Duodenal mucosa (tissue), 2 donors: ENCODE measurements at regions not wholly inside any gene's neighbourhood (a gene's known extent, or its start where the extent isn't known, plus 50 kb on each side); places are given as distances from the start of the nearest gene placed in this dataset.
"Not testable (repeated sequence)": the region's sequence is repeated elsewhere in the genome, so short reads cannot be mapped to it uniquely, and the experiment has no call there.

Source experiments
- H3K27ac ChIP-seq: one replicate; pipeline ENCODE4 v1.7.0; 2013; ENCODE audit warnings: low read depth, low read length
- H3K27me3 ChIP-seq, 2 donors: one replicate each; pipeline ENCODE4 v1.7.0; 2013; ENCODE audit warnings: low read length in 2 of 2, control low read depth in 1 of 2; ENCODE audit not compliant: insufficient read depth in 2 of 2, control insufficient read depth in 1 of 2
- H3K36me3 ChIP-seq, 2 donors: one replicate each; pipeline ENCODE4 v1.7.0; 2013; ENCODE audit warnings: low read length in 2 of 2, control low read depth in 1 of 2; ENCODE audit not compliant: insufficient read depth in 2 of 2, control insufficient read depth in 1 of 2
- H3K4me1 ChIP-seq, 2 donors: one replicate each; pipeline ENCODE4 v1.7.0; 2013; ENCODE audit warnings: low read length in 2 of 2, control low read depth in 1 of 2; ENCODE audit not compliant: insufficient read depth in 2 of 2, control insufficient read depth in 1 of 2
- H3K4me3 ChIP-seq, 2 donors: one replicate each; pipeline ENCODE4 v1.7.0; 2013; ENCODE audit warnings: low read length in 2 of 2, low read depth in 1 of 2
- H3K9ac ChIP-seq, 2 donors: one replicate each; pipeline ENCODE4 v1.7.0; 2013; ENCODE audit warnings: low read length in 2 of 2, low read depth in 1 of 2
- H3K9me3 ChIP-seq, 2 donors: one replicate each; pipeline ENCODE4 v1.7.0; 2013; ENCODE audit warnings: low read length in 2 of 2, control low read depth in 1 of 2; ENCODE audit not compliant: control insufficient read depth in 1 of 2

GRCh38 chr6:94902974-94903628, 674.2 kb upstream of the MANEA start:
- H3K9me3 ChIP-seq = no peaks in the 10 kb centered on the region
- no peaks in the 10 kb centered on the region for H3K4me1 ChIP-seq
- H3K27me3 ChIP-seq = no peaks in the 10 kb centered on the region
- H3K27ac ChIP-seq = no peak overlapping the region
- no peak overlapping the region for H3K9ac ChIP-seq
- no peak overlapping the region for H3K4me3 ChIP-seq
- H3K36me3 ChIP-seq = no peaks in the 10 kb centered on the region

- Histone ChIP-seq H3K9me3 (no peaks in the 10 kb centered on the region), H3K4me3 (no peak overlapping the region), H3K4me1 (no peaks in the 10 kb centered on the region), H3K9ac (no peak overlapping the region), H3K36me3 (no peaks in the 10 kb centered on the region), H3K27ac (no peak overlapping the region), H3K27me3 (no peaks in the 10 kb centered on the region)
Observed at GRCh38 chr6:94899191-94899590, 678.1 kb upstream of the MANEA start.

GRCh38 chr6:94894300-94894699, 683.0 kb upstream of the MANEA start:
- H3K36me3 ChIP-seq = no peaks in the 10 kb centered on the region
- no peaks in the 10 kb centered on the region for H3K9me3 ChIP-seq
- no peak overlapping the region for H3K9ac ChIP-seq
- no peaks in the 10 kb centered on the region for H3K27me3 ChIP-seq
- H3K4me1 ChIP-seq = no peaks in the 10 kb centered on the region
- no peak overlapping the region for H3K27ac ChIP-seq
- H3K4me3 ChIP-seq = no peak overlapping the region

- Histone ChIP-seq H3K36me3 (no peaks in the 10 kb centered on the region), H3K4me3 (no peak overlapping the region), H3K9me3 (no peaks in the 10 kb centered on the region), H3K27me3 (no peaks in the 10 kb centered on the region), H3K9ac (no peak overlapping the region), H3K4me1 (no peaks in the 10 kb centered on the region), H3K27ac (no peak overlapping the region)
Observed at GRCh38 chr6:94893327-94893726, 684.0 kb upstream of the MANEA start.

GRCh38 chr6:94873819-94874218, 703.5 kb upstream of the MANEA start:
- H3K4me3 ChIP-seq, H3K27ac ChIP-seq, H3K9ac ChIP-seq, H3K9me3 ChIP-seq, H3K27me3 ChIP-seq, H3K36me3 ChIP-seq, H3K4me1 ChIP-seq: not testable (repeated sequence)

GRCh38 chr6:94862112-94862511, 715.2 kb upstream of the MANEA start:
- H3K4me1 ChIP-seq = no peaks in the 10 kb centered on the region
- no peaks in the 10 kb centered on the region for H3K36me3 ChIP-seq
- H3K4me3 ChIP-seq = no peak overlapping the region
- H3K27me3 ChIP-seq = no peaks in the 10 kb centered on the region
- H3K9ac ChIP-seq = no peak overlapping the region
- no peak overlapping the region for H3K27ac ChIP-seq
- no peaks in the 10 kb centered on the region for H3K9me3 ChIP-seq

GRCh38 chr6:94859924-94860323, 717.4 kb upstream of the MANEA start:
- Histone ChIP-seq H3K36me3 (no peaks in the 10 kb centered on the region), H3K4me1 (no peaks in the 10 kb centered on the region), H3K9me3 (no peaks in the 10 kb centered on the region), H3K9ac (no peak overlapping the region), H3K27ac (no peak overlapping the region), H3K27me3 (no peaks in the 10 kb centered on the region), H3K4me3 (no peak overlapping the region)

GRCh38 chr6:94856999-94857398, 720.3 kb upstream of the MANEA start:
- not testable (repeated sequence) for H3K4me1 ChIP-seq, H3K27me3 ChIP-seq, H3K27ac ChIP-seq, H3K36me3 ChIP-seq, H3K9me3 ChIP-seq, H3K4me3 ChIP-seq, H3K9ac ChIP-seq

- H3K27ac ChIP-seq, H3K36me3 ChIP-seq, H3K27me3 ChIP-seq, H3K9me3 ChIP-seq, H3K4me1 ChIP-seq, H3K4me3 ChIP-seq, H3K9ac ChIP-seq: not testable (repeated sequence)
Observed at GRCh38 chr6:94851329-94851728, 726.0 kb upstream of the MANEA start.

- Histone ChIP-seq H3K4me3 (no peak overlapping the region), H3K27ac (no peak overlapping the region), H3K36me3 (no peaks in the 10 kb centered on the region), H3K9ac (no peak overlapping the region), H3K27me3 (no peaks in the 10 kb centered on the region), H3K4me1 (no peaks in the 10 kb centered on the region), H3K9me3 (no peaks in the 10 kb centered on the region)
Observed at GRCh38 chr6:94845742-94846141, 731.6 kb upstream of the MANEA start.

- Histone ChIP-seq H3K4me1 (no peaks in the 10 kb centered on the region), H3K27ac (no peak overlapping the region), H3K4me3 (no peak overlapping the region), H3K9ac (no peak overlapping the region), H3K9me3 (no peaks in the 10 kb centered on the region), H3K27me3 (no peaks in the 10 kb centered on the region), H3K36me3 (no peaks in the 10 kb centered on the region)
Observed at GRCh38 chr6:94835264-94835663, 742.1 kb upstream of the MANEA start.
